COLO668 (cell line): ENCODE measurements at regions not wholly inside any gene's neighbourhood (a gene's known extent, or its start where the extent isn't known, plus 50 kb on each side); places are given as distances from the start of the nearest gene placed in this dataset.
"Not testable (repeated sequence)": the region's sequence is repeated elsewhere in the genome, so short reads cannot be mapped to it uniquely, and the experiment has no call there.

Experiments used
- DNase-seq: peaks from one replicate; lab custom pipeline; 2025; ENCODE audit not compliant: unreplicated experiment; lab: John Stamatoyannopoulos, UW

- DNase-seq: not testable (repeated sequence)
These were observed 70.2 kb downstream of the LGALS9C start for GRCh38 chr17:18546514-18547398.

GRCh38 chr17:18557086-18557485 is 80.5 kb downstream of the LGALS9C start:
- DNase-seq: not testable (repeated sequence)

- peak; percentile 31 for DNase-seq
These were observed 80.7 kb downstream of the TBC1D28 start for GRCh38 chr17:18563381-18564098.

- peak; percentile 28 for DNase-seq
These were observed 80.1 kb downstream of the TBC1D28 start for GRCh38 chr17:18564099-18564448.

GRCh38 chr17:18568108-18568995 is 75.8 kb downstream of the TBC1D28 start:
- not testable (repeated sequence) for DNase-seq

- DNase-seq: not testable (repeated sequence)
These were observed 74.7 kb downstream of the TBC1D28 start for GRCh38 chr17:18569489-18569913.

GRCh38 chr17:18572536-18572935 is 71.7 kb downstream of the TBC1D28 start:
- DNase-seq: not testable (repeated sequence)

- not testable (repeated sequence) for DNase-seq
These were observed 70.1 kb downstream of the TBC1D28 start for GRCh38 chr17:18574137-18574536.
